Endothelial cell of umbilical vein (primary cell): ENCODE measurements at regions not wholly inside any gene's neighbourhood (a gene's known extent, or its start where the extent isn't known, plus 50 kb on each side); places are given as distances from the start of the nearest gene placed in this dataset.

Experiments used
- BruUV-seq: library from RNA; stranded (reverse); fragments of 400-500 nt; replicated peaks from 2 replicates; lab custom pipeline; 2021; lab: Mats Ljungman, UMichigan
- CTCF ChIA-PET: fragments of 300-600, 350-600 bp; sonication (Branson Sonifier 250); formaldehyde crosslinking; loops from one replicate; lab custom pipeline; 2021; ENCODE audit warnings: antibody characterized with exemption, inconsistent platforms; lab: Charles Lee
- POLR2A ChIA-PET: fragments of 300-600, 350-600 bp; sonication (Branson Sonifier 250); formaldehyde crosslinking; loops from one replicate; lab custom pipeline; 2021; ENCODE audit warnings: antibody characterized with exemption, inconsistent platforms; lab: Charles Lee
- DNase-seq: peaks from one replicate; pipeline ENCODE4 v3.0.0-alpha.2; 2011; ENCODE audit warnings: low read depth, low spot score
- FAIRE-seq: peaks from 2 replicates; lab custom pipeline; 2011; peaks lifted over from hg19 to GRCh38; lab: Jason Lieb, UNC
- H2AFZ ChIP-seq: 2 replicates; pipeline ENCODE4 v1.6.0; 2012; ENCODE audit warnings: low read depth, low read length, control low read depth, inconsistent platforms
- H3K27ac ChIP-seq: 2 replicates; pipeline ENCODE4 v1.5.1; 2011; ENCODE audit warnings: low read depth, mild to moderate bottlenecking, control low read depth, low read length, moderate library complexity; ENCODE audit not compliant: insufficient read depth
- H3K27me3 ChIP-seq, 2 experiments: 2 replicates each; pipeline versions ENCODE4 v1.6.0 to v1.6.1; 2011; ENCODE audit warnings: low read length in 2 of 2, mixed read lengths in 1 of 2; ENCODE audit not compliant: control insufficient read depth in 2 of 2, insufficient read depth in 2 of 2
- H3K36me3 ChIP-seq, 2 experiments: 2 replicates in 1 of 2; 3 replicates in 1 of 2; pipeline ENCODE4 v1.5.1; 2011; ENCODE audit warnings: low read length in 2 of 2, mild to moderate bottlenecking in 1 of 2, moderate library complexity in 1 of 2; ENCODE audit not compliant: control insufficient read depth in 2 of 2, insufficient read depth in 2 of 2; ENCODE audit errors: extremely low read depth in 1 of 2
- H3K4me1 ChIP-seq: 3 replicates; pipeline ENCODE4 v1.5.1; 2011; ENCODE audit warnings: mild to moderate bottlenecking, low read length; ENCODE audit not compliant: control insufficient read depth, insufficient read depth; ENCODE audit errors: extremely low read depth
- H3K4me2 ChIP-seq: 2 replicates; pipeline ENCODE4 v1.6.1; 2011; ENCODE audit warnings: low read length, control low read depth, mixed read lengths; ENCODE audit not compliant: insufficient read depth
- H3K4me3 ChIP-seq, 3 experiments: fragments of 200-600 bp in 1 of 3; sonication (generic), shearing (Covaris generic) in 1 of 3; replicated peaks in 1 of 3; 2 replicates each; pipeline ENCODE4 v1.5.1; 2011 to 2016; ENCODE audit warnings: control low read depth in 3 of 3, low read length in 3 of 3, mild to moderate bottlenecking in 2 of 3, inconsistent platforms in 1 of 3, low read depth in 1 of 3, moderate library complexity in 1 of 3; ENCODE audit not compliant: insufficient read depth in 1 of 3
- H3K79me2 ChIP-seq: 2 replicates; pipeline ENCODE4 v1.6.0; 2012; ENCODE audit warnings: low read length, inconsistent platforms; ENCODE audit not compliant: control insufficient read depth, insufficient read depth
- H3K9ac ChIP-seq: replicated peaks from 2 replicates; pipeline ENCODE3; 2011; ENCODE audit warnings: low read length, control low read depth; ENCODE audit not compliant: insufficient read depth; ENCODE audit errors: extremely low read depth
- H3K9me1 ChIP-seq: replicated peaks from 3 replicates; pipeline ENCODE4 v1.6.0; 2011; ENCODE audit warnings: mild to moderate bottlenecking, low read length; ENCODE audit not compliant: control insufficient read depth, insufficient read depth; ENCODE audit errors: extremely low read depth
- H3K9me3 ChIP-seq: replicated peaks from 2 replicates; pipeline ENCODE4 v1.5.1; 2012; ENCODE audit warnings: low read length, inconsistent platforms; ENCODE audit not compliant: control insufficient read depth, insufficient read depth
- H4K20me1 ChIP-seq: replicated peaks from 2 replicates; pipeline ENCODE3; 2011; ENCODE audit warnings: mild to moderate bottlenecking, low read length; ENCODE audit not compliant: control insufficient read depth, insufficient read depth; ENCODE audit errors: extremely low read depth
- EZH2 ChIP-seq: IDR thresholded peaks from 2 replicates; pipeline ENCODE4 v1.6.1; 2012; ENCODE audit warnings: borderline replicate concordance, low read depth, mild to moderate bottlenecking, moderate library complexity, low read length, inconsistent platforms; ENCODE audit not compliant: severe bottlenecking
- FOS ChIP-seq: IDR thresholded peaks from 2 replicates; pipeline ENCODE4 v1.6.1; 2011; ENCODE audit warnings: mild to moderate bottlenecking, low read length, moderate library complexity, borderline replicate concordance; ENCODE audit not compliant: insufficient read depth
- GATA2 ChIP-seq: IDR thresholded peaks from 2 replicates; pipeline ENCODE4 v1.7.0; 2011; ENCODE audit warnings: low read depth, mild to moderate bottlenecking, moderate library complexity, mixed read lengths, low read length; ENCODE audit not compliant: insufficient read length, insufficient read depth
- JUN ChIP-seq: IDR thresholded peaks from 2 replicates; pipeline ENCODE4 v1.6.1; 2011; ENCODE audit warnings: borderline replicate concordance, low read depth; ENCODE audit not compliant: insufficient read length, insufficient read depth
- MYC ChIP-seq: IDR thresholded peaks from one replicate; pipeline ENCODE4 v1.6.1; 2011; ENCODE audit warnings: mild to moderate bottlenecking, low read depth, low read length
- POLR2A ChIP-seq: IDR thresholded peaks from 2 replicates; pipeline ENCODE4 v1.6.1; 2012; ENCODE audit warnings: low read depth, mild to moderate bottlenecking, control low read depth, low read length
- POLR2AphosphoS5 ChIP-seq: IDR thresholded peaks from 2 replicates; pipeline ENCODE4 v1.6.1; 2012; ENCODE audit warnings: low read depth, mild to moderate bottlenecking, control low read depth, low read length, moderate library complexity; ENCODE audit not compliant: insufficient read depth
- dilution Hi-C: fragments of 300-500 bp; cut with MboI; formaldehyde crosslinking; loops from one replicate; pipeline ENCODE4 v1.15.0; 2019; ENCODE audit warnings: low sequenced_read_pairs; ENCODE audit not compliant: extremely low pct_ligation_motif_present
- intact Hi-C: fragments of 100-400 bp; cut with micrococcal nuclease; formaldehyde crosslinking; loops from one replicate; pipeline ENCODE4 v1.10.0; 2022
- TF ChIP-seq, protein P1 (sequence below), 2 donors: IDR thresholded peaks; 1 replicate in 1 of 2; 2 replicates in 1 of 2; pipeline ENCODE4 v1.5.1; 2011; ENCODE audit warnings: low read length in 2 of 2, mild to moderate bottlenecking in 2 of 2, moderate library complexity in 2 of 2, control low read depth in 1 of 2, inconsistent platforms in 1 of 2, low read depth in 1 of 2; ENCODE audit not compliant: insufficient read depth in 1 of 2; ENCODE audit errors: extremely low read depth in 1 of 2
- TF ChIP-seq, protein P2 (sequence below): IDR thresholded peaks from 2 replicates; pipeline ENCODE4 v1.6.1; 2011; ENCODE audit not compliant: insufficient read depth, insufficient read length

DNA sequence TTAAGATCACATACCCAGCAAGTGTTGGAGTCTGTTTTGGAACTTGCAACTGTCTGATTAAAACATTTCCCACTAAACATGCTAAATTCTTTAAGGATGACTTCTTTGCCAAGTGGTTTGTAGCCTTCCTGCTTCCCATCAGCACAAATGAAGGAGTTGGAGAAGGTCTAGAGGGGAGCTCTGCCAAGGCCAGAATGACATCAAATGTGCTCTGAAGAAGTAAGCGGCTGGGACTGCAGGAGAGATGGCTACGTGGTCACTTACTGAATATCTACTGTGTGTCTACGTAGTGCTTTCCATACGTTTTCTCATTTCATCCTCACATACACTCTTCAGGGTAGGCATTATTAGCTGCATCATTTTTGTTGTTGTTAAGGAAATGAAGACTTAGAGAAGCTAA, 135.7 kb upstream of the NLRP1 start:
- intact Hi-C loops: no loop called here
- Histone ChIP-seq H3K9me1 (no peaks in the 10 kb centered on the region), H3K27me3 (no peaks in the 10 kb centered on the region), H3K79me2 (no peaks in the 10 kb centered on the region), H3K36me3 (no peaks in the 10 kb centered on the region), H3K9me3 (no peaks in the 10 kb centered on the region), H3K4me1 (no peaks in the 10 kb centered on the region), H3K4me2 (no peak overlapping the region), H3K27ac (no peak overlapping the region), H2AFZ (no peak overlapping the region), H4K20me1 (no peaks in the 10 kb centered on the region), H3K4me3 (no peak overlapping the region), H3K9ac (no peak overlapping the region)
- CTCF ChIA-PET: interaction anchor here (0.7 to 3.7 kb wide), 3 partner anchors 13 to 131 kb away, joined by 3 to 19 read pairs (median 3); no protein-coding TSS in a partner anchor
- FAIRE-seq: no peak
- no peak for DNase-seq
- dilution Hi-C loops: no loop called here
- POLR2A ChIA-PET: no interaction called here
- TF ChIP-seq JUN (no peak), MYC (no peak), POLR2A (no peak), POLR2AphosphoS5 (no peak), EZH2 (no peak), FOS (no peak), GATA2 (no peak)
- TF ChIP-seq, protein P1, sequence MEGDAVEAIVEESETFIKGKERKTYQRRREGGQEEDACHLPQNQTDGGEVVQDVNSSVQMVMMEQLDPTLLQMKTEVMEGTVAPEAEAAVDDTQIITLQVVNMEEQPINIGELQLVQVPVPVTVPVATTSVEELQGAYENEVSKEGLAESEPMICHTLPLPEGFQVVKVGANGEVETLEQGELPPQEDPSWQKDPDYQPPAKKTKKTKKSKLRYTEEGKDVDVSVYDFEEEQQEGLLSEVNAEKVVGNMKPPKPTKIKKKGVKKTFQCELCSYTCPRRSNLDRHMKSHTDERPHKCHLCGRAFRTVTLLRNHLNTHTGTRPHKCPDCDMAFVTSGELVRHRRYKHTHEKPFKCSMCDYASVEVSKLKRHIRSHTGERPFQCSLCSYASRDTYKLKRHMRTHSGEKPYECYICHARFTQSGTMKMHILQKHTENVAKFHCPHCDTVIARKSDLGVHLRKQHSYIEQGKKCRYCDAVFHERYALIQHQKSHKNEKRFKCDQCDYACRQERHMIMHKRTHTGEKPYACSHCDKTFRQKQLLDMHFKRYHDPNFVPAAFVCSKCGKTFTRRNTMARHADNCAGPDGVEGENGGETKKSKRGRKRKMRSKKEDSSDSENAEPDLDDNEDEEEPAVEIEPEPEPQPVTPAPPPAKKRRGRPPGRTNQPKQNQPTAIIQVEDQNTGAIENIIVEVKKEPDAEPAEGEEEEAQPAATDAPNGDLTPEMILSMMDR (IDR thresholded peaks at IDR 0.05; ENCODE audit: extremely low read depth in 1 of 2, insufficient read depth in 1 of 2, low read depth in 1 of 2, low read length in 2 of 2): no peak
- TF ChIP-seq, protein P2, sequence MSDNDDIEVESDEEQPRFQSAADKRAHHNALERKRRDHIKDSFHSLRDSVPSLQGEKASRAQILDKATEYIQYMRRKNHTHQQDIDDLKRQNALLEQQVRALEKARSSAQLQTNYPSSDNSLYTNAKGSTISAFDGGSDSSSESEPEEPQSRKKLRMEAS: no peak
- BruUV-seq: no TSS peak
